ENCODE measurements at regions not wholly inside any gene's neighbourhood (a gene's known extent, or its start where the extent isn't known, plus 50 kb on each side); places are given as distances from the start of the nearest gene placed in this dataset.

DNA sequence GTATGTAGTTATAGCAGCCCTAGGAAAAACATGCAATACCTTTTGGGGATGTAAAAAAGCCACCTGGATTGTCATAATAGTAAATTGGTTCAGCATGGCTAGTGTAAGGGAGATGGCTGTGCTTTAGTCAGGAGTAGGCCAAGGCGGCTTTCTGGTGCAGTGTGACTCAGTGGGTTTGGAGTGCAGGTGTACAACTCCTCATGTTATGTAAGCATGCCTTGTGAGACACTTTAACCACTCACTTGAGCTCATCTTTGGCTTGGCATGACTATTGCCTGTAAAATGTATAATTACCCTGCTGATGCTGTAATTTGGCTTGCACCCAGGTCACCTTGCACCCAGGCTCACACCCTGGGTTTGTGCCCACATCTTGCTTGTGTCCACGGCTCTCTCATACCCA is 239.2 kb upstream of the GLI3 start:
- Histone ChIP-seq H3K9me3 (ENCODE audit: control insufficient read depth, low read length) (no peaks in the 10 kb centered on the region), H3K27ac (ENCODE audit: low read depth, low read length, severe bottlenecking) (no peak overlapping the region), H3K4me1 (ENCODE audit: control insufficient read depth, insufficient read depth, low read length, poor library complexity, severe bottlenecking) (peaks cover 19% of the 10 kb centered on the region), H3K4me3 (ENCODE audit: extremely low read depth, insufficient read depth, low read length, poor library complexity, severe bottlenecking) (no peak overlapping the region), H3K36me3 (ENCODE audit: control insufficient read depth, insufficient read depth, low read length) (no peaks in the 10 kb centered on the region)
- 83 to 89% methylated on average over 1 of the region's 2 CpGs for WGBS, 2 experiments (ENCODE audit: insufficient coverage in 2 of 2)

DNA sequence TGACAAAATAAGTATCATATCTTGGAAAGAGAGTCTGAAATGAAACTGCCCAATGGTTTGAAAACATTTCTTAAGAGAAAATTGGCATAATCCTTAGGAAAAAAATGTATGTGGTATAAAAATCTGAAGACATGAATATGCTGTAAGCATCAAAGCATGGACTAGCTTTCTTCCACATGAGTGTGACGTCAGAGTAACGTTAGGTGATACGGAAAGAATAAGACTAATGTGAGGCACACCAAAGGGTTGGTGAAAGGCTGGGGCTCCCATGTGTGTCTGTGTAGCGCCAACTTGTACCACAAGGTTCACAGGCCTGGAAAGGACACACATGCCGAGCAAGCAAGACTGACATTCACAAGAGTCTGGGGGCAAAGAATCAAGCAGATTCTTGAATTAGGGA is 238.1 kb upstream of the GLI3 start:
- no peak overlapping the region for H3K4me3 ChIP-seq (ENCODE audit: extremely low read depth, insufficient read depth, low read length, poor library complexity, severe bottlenecking)
- WGBS, 2 experiments (ENCODE audit: insufficient coverage in 2 of 2), result 78 to 87% methylated on average over 3 to 5 of the region's 5 CpGs
- no peaks in the 10 kb centered on the region for H3K36me3 ChIP-seq (ENCODE audit: control insufficient read depth, insufficient read depth, low read length)
- H3K9me3 ChIP-seq (ENCODE audit: control insufficient read depth, low read length), result no peaks in the 10 kb centered on the region
- H3K4me1 ChIP-seq (ENCODE audit: control insufficient read depth, insufficient read depth, low read length, poor library complexity, severe bottlenecking), result peaks cover 13% of the 10 kb centered on the region
- no peak overlapping the region for H3K27ac ChIP-seq (ENCODE audit: low read depth, low read length, severe bottlenecking)

DNA sequence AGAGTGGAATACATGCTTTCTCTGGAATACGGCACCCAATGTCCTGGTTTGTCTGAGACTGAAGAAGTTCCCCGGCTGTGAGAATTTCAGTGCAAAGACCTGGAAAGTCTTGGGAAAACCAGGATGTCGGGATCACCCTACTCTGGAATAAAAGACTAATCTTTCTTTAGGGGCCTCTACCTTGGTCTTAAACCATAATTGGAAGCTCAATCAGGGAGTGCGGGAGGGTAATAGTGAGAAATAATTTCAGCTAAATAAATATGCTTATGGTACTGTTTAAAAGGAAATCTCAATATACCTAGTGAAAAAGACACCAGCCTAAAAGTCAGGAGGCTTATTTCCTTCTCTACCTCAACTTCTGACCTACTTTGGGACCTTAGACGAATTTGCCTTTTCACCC is 236.1 kb upstream of the GLI3 start:
- Histone ChIP-seq H3K9me3 (ENCODE audit: control insufficient read depth, low read length) (no peaks in the 10 kb centered on the region), H3K4me3 (ENCODE audit: extremely low read depth, insufficient read depth, low read length, poor library complexity, severe bottlenecking) (no peak overlapping the region), H3K36me3 (ENCODE audit: control insufficient read depth, insufficient read depth, low read length) (no peaks in the 10 kb centered on the region), H3K4me1 (ENCODE audit: control insufficient read depth, insufficient read depth, low read length, poor library complexity, severe bottlenecking) (no peaks in the 10 kb centered on the region), H3K27ac (ENCODE audit: low read depth, low read length, severe bottlenecking) (no peak overlapping the region)
- 92 to 98% methylated on average over 2 to 4 of the region's 5 CpGs for WGBS, 2 experiments (ENCODE audit: insufficient coverage in 2 of 2)

- no peak overlapping the region for H3K27ac ChIP-seq (ENCODE audit: low read depth, low read length, severe bottlenecking)
- no peaks in the 10 kb centered on the region for H3K9me3 ChIP-seq (ENCODE audit: control insufficient read depth, low read length)
- no peaks in the 10 kb centered on the region for H3K4me1 ChIP-seq (ENCODE audit: control insufficient read depth, insufficient read depth, low read length, poor library complexity, severe bottlenecking)
- no peaks in the 10 kb centered on the region for H3K36me3 ChIP-seq (ENCODE audit: control insufficient read depth, insufficient read depth, low read length)
- 83% methylated on average over 1 to 2 of the region's 3 CpGs for WGBS, 2 experiments (ENCODE audit: insufficient coverage in 2 of 2)
- H3K4me3 ChIP-seq (ENCODE audit: extremely low read depth, insufficient read depth, low read length, poor library complexity, severe bottlenecking), result no peak overlapping the region
These were observed 234.7 kb upstream of the GLI3 start for GRCh38 chr7:42471573-42472174.

GRCh38 chr7:42469341-42469740 is 232.3 kb upstream of the GLI3 start:
- H3K4me3 ChIP-seq (ENCODE audit: extremely low read depth, insufficient read depth, low read length, poor library complexity, severe bottlenecking), result no peak overlapping the region

GRCh38 chr7:42468471-42468870 is 231.5 kb upstream of the GLI3 start:
- Histone ChIP-seq H3K4me1 (ENCODE audit: control insufficient read depth, insufficient read depth, low read length, poor library complexity, severe bottlenecking) (no peaks in the 10 kb centered on the region), H3K9me3 (ENCODE audit: control insufficient read depth, low read length) (no peaks in the 10 kb centered on the region), H3K4me3 (ENCODE audit: extremely low read depth, insufficient read depth, low read length, poor library complexity, severe bottlenecking) (no peak overlapping the region), H3K27ac (ENCODE audit: low read depth, low read length, severe bottlenecking) (no peak overlapping the region), H3K36me3 (ENCODE audit: control insufficient read depth, insufficient read depth, low read length) (no peaks in the 10 kb centered on the region)
- WGBS, 2 experiments (ENCODE audit: insufficient coverage in 2 of 2), result 93 to 99% methylated on average over 5 to 7 of the region's 7 CpGs

More at GRCh38 chr7:42469341-42469740, 232.3 kb upstream of the GLI3 start:
- Histone ChIP-seq H3K9me3 (ENCODE audit: control insufficient read depth, low read length) (no peaks in the 10 kb centered on the region), H3K36me3 (ENCODE audit: control insufficient read depth, insufficient read depth, low read length) (no peaks in the 10 kb centered on the region), H3K27ac (ENCODE audit: low read depth, low read length, severe bottlenecking) (no peak overlapping the region), H3K4me1 (ENCODE audit: control insufficient read depth, insufficient read depth, low read length, poor library complexity, severe bottlenecking) (no peaks in the 10 kb centered on the region)
- WGBS, 2 experiments (ENCODE audit: insufficient coverage in 2 of 2), result 86 to 87% methylated on average over 8 of the region's 10 CpGs

DNA sequence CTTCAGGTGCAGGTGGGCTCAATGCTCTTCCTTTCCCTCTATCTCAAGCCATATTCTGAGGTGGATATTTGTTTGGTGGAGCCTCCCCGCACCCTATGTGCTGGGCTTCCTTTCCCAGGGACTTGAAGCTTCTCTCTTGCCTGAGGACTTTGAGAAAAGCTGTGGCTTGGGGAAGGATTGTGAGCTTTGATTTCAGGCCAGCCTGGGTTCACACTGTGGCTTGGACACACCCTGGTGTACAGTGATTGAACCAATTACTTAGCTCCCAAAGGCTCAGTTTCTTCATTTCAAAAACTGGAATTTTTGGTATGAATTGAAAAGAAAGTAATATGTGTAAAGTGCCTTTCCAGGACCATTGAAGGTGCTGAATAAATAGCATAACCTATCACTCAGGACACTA is 224.5 kb upstream of the GLI3 start:
- H3K4me3 ChIP-seq (ENCODE audit: extremely low read depth, insufficient read depth, low read length, poor library complexity, severe bottlenecking), result no peak overlapping the region
- no peak overlapping the region for H3K27ac ChIP-seq (ENCODE audit: low read depth, low read length, severe bottlenecking)
- H3K4me1 ChIP-seq (ENCODE audit: control insufficient read depth, insufficient read depth, low read length, poor library complexity, severe bottlenecking), result peaks cover 19% of the 10 kb centered on the region
- no peaks in the 10 kb centered on the region for H3K9me3 ChIP-seq (ENCODE audit: control insufficient read depth, low read length)
- no CpG with 5 or more reads among the region's 1 CpG for WGBS, 2 experiments (ENCODE audit: insufficient coverage in 2 of 2)
- H3K36me3 ChIP-seq (ENCODE audit: control insufficient read depth, insufficient read depth, low read length), result no peaks in the 10 kb centered on the region

- H3K4me3 ChIP-seq (ENCODE audit: extremely low read depth, insufficient read depth, low read length, poor library complexity, severe bottlenecking), result no peak overlapping the region
- no peaks in the 10 kb centered on the region for H3K9me3 ChIP-seq (ENCODE audit: control insufficient read depth, low read length)
- H3K27ac ChIP-seq (ENCODE audit: low read depth, low read length, severe bottlenecking), result no peak overlapping the region
- H3K36me3 ChIP-seq (ENCODE audit: control insufficient read depth, insufficient read depth, low read length), result no peaks in the 10 kb centered on the region
- WGBS, 2 experiments (ENCODE audit: insufficient coverage in 2 of 2), result no CpG with 5 or more reads among the region's 1 CpG
- H3K4me1 ChIP-seq (ENCODE audit: control insufficient read depth, insufficient read depth, low read length, poor library complexity, severe bottlenecking), result peaks cover 19% of the 10 kb centered on the region
These were observed 223.9 kb upstream of the GLI3 start for GRCh38 chr7:42460933-42461332.

GRCh38 chr7:42460148-42460547 is 223.1 kb upstream of the GLI3 start:
- no peak overlapping the region for H3K27ac ChIP-seq (ENCODE audit: low read depth, low read length, severe bottlenecking)
- H3K4me3 ChIP-seq (ENCODE audit: extremely low read depth, insufficient read depth, low read length, poor library complexity, severe bottlenecking), result no peak overlapping the region
- 89 to 100% methylated on average over 1 to 2 of the region's 2 CpGs for WGBS, 2 experiments (ENCODE audit: insufficient coverage in 2 of 2)
- H3K9me3 ChIP-seq (ENCODE audit: control insufficient read depth, low read length), result no peaks in the 10 kb centered on the region
- no peaks in the 10 kb centered on the region for H3K36me3 ChIP-seq (ENCODE audit: control insufficient read depth, insufficient read depth, low read length)
- H3K4me1 ChIP-seq (ENCODE audit: control insufficient read depth, insufficient read depth, low read length, poor library complexity, severe bottlenecking), result peaks cover 19% of the 10 kb centered on the region

DNA sequence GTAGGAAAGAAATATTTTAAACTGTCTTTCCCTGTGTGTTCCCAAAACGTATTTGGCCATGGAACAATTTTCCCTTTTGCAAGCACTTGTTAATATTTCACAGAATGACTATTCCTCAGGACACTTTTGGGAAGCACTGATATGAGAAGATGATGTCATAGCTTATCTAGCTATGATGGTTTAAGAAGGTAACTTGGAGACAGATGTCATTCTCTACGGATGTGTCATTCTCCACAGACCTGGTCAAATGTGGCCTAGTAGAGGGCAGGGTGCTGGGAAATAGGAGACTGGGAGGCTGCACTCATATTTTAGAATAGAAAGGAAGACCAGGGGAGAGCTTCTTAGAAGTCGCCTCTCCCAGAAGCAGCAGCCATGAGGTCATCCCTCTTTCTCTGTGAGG is 220.7 kb upstream of the GLI3 start:
- H3K9me3 ChIP-seq (ENCODE audit: control insufficient read depth, low read length), result no peaks in the 10 kb centered on the region
- 89 to 92% methylated on average over 2 of the region's 3 CpGs for WGBS, 2 experiments (ENCODE audit: insufficient coverage in 2 of 2)
- peaks cover 19% of the 10 kb centered on the region for H3K4me1 ChIP-seq (ENCODE audit: control insufficient read depth, insufficient read depth, low read length, poor library complexity, severe bottlenecking)
- H3K4me3 ChIP-seq (ENCODE audit: extremely low read depth, insufficient read depth, low read length, poor library complexity, severe bottlenecking), result no peak overlapping the region
- peak overlapping the region; percentile 16 for H3K27ac ChIP-seq (ENCODE audit: low read depth, low read length, severe bottlenecking)
- H3K36me3 ChIP-seq (ENCODE audit: control insufficient read depth, insufficient read depth, low read length), result no peaks in the 10 kb centered on the region

DNA sequence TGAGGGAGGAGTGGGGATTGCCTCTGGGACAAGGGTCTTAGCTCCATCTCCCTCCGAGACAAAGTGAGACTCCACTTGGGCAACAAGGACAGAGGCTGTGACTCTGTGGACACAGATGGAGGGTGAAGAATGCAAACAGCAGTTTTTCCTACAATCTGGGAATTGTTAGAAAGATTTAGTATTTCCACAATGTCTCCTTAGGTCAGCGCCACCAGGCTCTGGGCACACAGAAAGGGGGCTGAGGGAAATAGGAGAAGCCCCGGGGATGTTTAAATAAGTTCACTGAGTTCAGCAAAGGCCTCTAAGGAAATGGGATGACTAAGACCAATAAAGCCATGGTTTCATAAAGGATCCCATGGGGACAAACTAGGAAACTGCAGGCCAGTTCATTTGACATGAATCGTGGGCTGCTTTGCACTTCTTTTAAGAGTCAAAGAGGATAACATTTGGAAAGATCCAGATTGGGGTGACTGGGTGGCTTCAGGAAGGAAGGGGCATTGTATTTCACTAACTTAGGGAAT is 219.8 kb upstream of the GLI3 start:
- no peaks in the 10 kb centered on the region for H3K36me3 ChIP-seq (ENCODE audit: control insufficient read depth, insufficient read depth, low read length)
- H3K27ac ChIP-seq (ENCODE audit: low read depth, low read length, severe bottlenecking), result no peak overlapping the region
- 89 to 98% methylated on average over 3 to 4 of the region's 4 CpGs for WGBS, 2 experiments (ENCODE audit: insufficient coverage in 2 of 2)
- H3K4me1 ChIP-seq (ENCODE audit: control insufficient read depth, insufficient read depth, low read length, poor library complexity, severe bottlenecking), result peaks cover 19% of the 10 kb centered on the region
- H3K9me3 ChIP-seq (ENCODE audit: control insufficient read depth, low read length), result no peaks in the 10 kb centered on the region
- no peak overlapping the region for H3K4me3 ChIP-seq (ENCODE audit: extremely low read depth, insufficient read depth, low read length, poor library complexity, severe bottlenecking)

Data from mesodermal cell (in vitro differentiated cells).